Karpas-422 (cell line): ENCODE measurements at regions not wholly inside any gene's neighbourhood (a gene's known extent, or its start where the extent isn't known, plus 50 kb on each side); places are given as distances from the start of the nearest gene placed in this dataset.

ENCODE experiments used
- DNase-seq: peaks from one replicate; pipeline ENCODE4 v3.0.0-alpha.2; 2015
- H2AFZ ChIP-seq: fragments of 200-600 bp; sonication (generic); 2 replicates; pipeline ENCODE4 v1.6.1; 2014; ENCODE audit warnings: antibody characterized with exemption, low read length, mixed read lengths
- H3K27ac ChIP-seq: fragments of 200-600 bp; sonication (generic); 2 replicates; pipeline ENCODE4 v1.5.1; 2014; ENCODE audit warnings: mild to moderate bottlenecking, low read length, moderate library complexity
- H3K27me3 ChIP-seq: fragments of 200-600 bp; sonication (generic); 2 replicates; pipeline ENCODE4 v1.6.1; 2014; ENCODE audit warnings: low read length, mixed read lengths
- H3K36me3 ChIP-seq: fragments of 200-600 bp; sonication (generic); 2 replicates; pipeline ENCODE4 v1.6.1; 2014; ENCODE audit warnings: low read length, mixed read lengths; ENCODE audit not compliant: insufficient read depth
- H3K4me1 ChIP-seq: fragments of 200-600 bp; sonication (generic); 2 replicates; pipeline ENCODE4 v1.6.1; 2014; ENCODE audit warnings: mild to moderate bottlenecking, low read length, mixed read lengths
- H3K4me2 ChIP-seq: fragments of 200-600 bp; sonication (generic); 2 replicates; pipeline ENCODE4 v1.6.1; 2014; ENCODE audit warnings: low read length, low read depth, mild to moderate bottlenecking; ENCODE audit not compliant: poor library complexity, severe bottlenecking
- H3K4me3 ChIP-seq: fragments of 200-600 bp; sonication (generic); 2 replicates; pipeline ENCODE4 v1.5.1; 2014; ENCODE audit warnings: mild to moderate bottlenecking, antibody characterized with exemption, low read length, mixed read lengths
- H3K79me2 ChIP-seq: fragments of 200-600 bp; sonication (generic); 2 replicates; pipeline ENCODE4 v1.6.1; 2014; ENCODE audit warnings: mild to moderate bottlenecking, low read length, mixed read lengths
- H3K9ac ChIP-seq: fragments of 200-600 bp; sonication (generic); 2 replicates; pipeline ENCODE4 v1.6.0; 2014; ENCODE audit warnings: low read length
- H3K9me2 ChIP-seq: fragments of 200-600 bp; sonication (generic), shearing (Covaris generic); replicated peaks from 2 replicates; pipeline ENCODE4 v1.6.0; 2014; ENCODE audit warnings: mild to moderate bottlenecking, low read length, moderate library complexity; ENCODE audit not compliant: insufficient read depth
- H3K9me3 ChIP-seq: fragments of 300-700, 200-600 bp; sonication (generic); 2 replicates; pipeline ENCODE4 v1.6.1; 2014; ENCODE audit warnings: low read length, mixed read lengths
- H4K20me1 ChIP-seq: fragments of 200-600 bp; sonication (generic); 2 replicates; pipeline ENCODE4 v1.6.1; 2014; ENCODE audit warnings: mild to moderate bottlenecking, antibody characterized with exemption, low read length, low read depth; ENCODE audit not compliant: insufficient read depth

- no peak overlapping the region for H2AFZ ChIP-seq
- no peak overlapping the region for H3K4me2 ChIP-seq
- H3K9ac ChIP-seq: no peak overlapping the region
- no peak overlapping the region for H3K27ac ChIP-seq
- no peak overlapping the region for H3K4me3 ChIP-seq
- no peaks in the 10 kb centered on the region for H3K27me3 ChIP-seq
- H3K9me2 ChIP-seq: no peaks in the 10 kb centered on the region
- H3K36me3 ChIP-seq: no peaks in the 10 kb centered on the region
- no peak for DNase-seq
- H3K79me2 ChIP-seq: no peaks in the 10 kb centered on the region
- no peaks in the 10 kb centered on the region for H4K20me1 ChIP-seq
- H3K9me3 ChIP-seq: no peaks in the 10 kb centered on the region
- no peaks in the 10 kb centered on the region for H3K4me1 ChIP-seq
Measured at GRCh38 chr22:27435844-27436576, 365.5 kb downstream of the MN1 start.

- no peak for DNase-seq
- Histone ChIP-seq H3K9me3 (no peaks in the 10 kb centered on the region), H3K79me2 (no peaks in the 10 kb centered on the region), H3K36me3 (no peaks in the 10 kb centered on the region), H3K9me2 (no peaks in the 10 kb centered on the region), H3K9ac (no peak overlapping the region), H3K4me3 (no peak overlapping the region), H3K4me2 (no peak overlapping the region), H3K27me3 (no peaks in the 10 kb centered on the region), H3K4me1 (no peaks in the 10 kb centered on the region), H3K27ac (no peak overlapping the region), H2AFZ (no peak overlapping the region), H4K20me1 (no peaks in the 10 kb centered on the region)
Measured at GRCh38 chr22:27436591-27436990, 365.0 kb downstream of the MN1 start.

GRCh38 chr22:27437570-27437969, 364.0 kb downstream of the MN1 start:
- Histone ChIP-seq H3K4me3 (no peak overlapping the region), H3K4me1 (no peaks in the 10 kb centered on the region), H3K9me2 (no peaks in the 10 kb centered on the region), H3K9me3 (no peaks in the 10 kb centered on the region), H3K4me2 (no peak overlapping the region), H3K79me2 (no peaks in the 10 kb centered on the region), H4K20me1 (no peaks in the 10 kb centered on the region), H3K9ac (no peak overlapping the region), H3K27me3 (no peaks in the 10 kb centered on the region), H3K36me3 (no peaks in the 10 kb centered on the region), H3K27ac (no peak overlapping the region), H2AFZ (no peak overlapping the region)
- no peak for DNase-seq

- H3K9ac ChIP-seq: no peak overlapping the region
- H3K27me3 ChIP-seq: no peaks in the 10 kb centered on the region
- H3K79me2 ChIP-seq: no peaks in the 10 kb centered on the region
- no peaks in the 10 kb centered on the region for H3K36me3 ChIP-seq
- DNase-seq: no peak
- H3K4me2 ChIP-seq: no peak overlapping the region
- no peaks in the 10 kb centered on the region for H3K4me1 ChIP-seq
- no peak overlapping the region for H2AFZ ChIP-seq
- H4K20me1 ChIP-seq: no peaks in the 10 kb centered on the region
- H3K4me3 ChIP-seq: no peak overlapping the region
- no peaks in the 10 kb centered on the region for H3K9me3 ChIP-seq
- H3K27ac ChIP-seq: no peak overlapping the region
- no peaks in the 10 kb centered on the region for H3K9me2 ChIP-seq
Measured at GRCh38 chr22:27438271-27438980, 363.1 kb downstream of the MN1 start.

- Histone ChIP-seq H3K36me3 (no peaks in the 10 kb centered on the region), H3K9ac (no peak overlapping the region), H3K79me2 (no peaks in the 10 kb centered on the region), H3K9me2 (no peaks in the 10 kb centered on the region), H3K4me3 (no peak overlapping the region), H3K9me3 (no peaks in the 10 kb centered on the region), H3K27me3 (no peaks in the 10 kb centered on the region), H3K27ac (no peak overlapping the region), H3K4me1 (no peaks in the 10 kb centered on the region), H2AFZ (no peak overlapping the region), H3K4me2 (no peak overlapping the region), H4K20me1 (no peaks in the 10 kb centered on the region)
- no peak for DNase-seq
Measured at GRCh38 chr22:27439131-27439530, 362.4 kb downstream of the MN1 start.

GRCh38 chr22:27440304-27440865, 361.2 kb downstream of the MN1 start:
- Histone ChIP-seq H3K36me3 (no peaks in the 10 kb centered on the region), H3K27me3 (no peaks in the 10 kb centered on the region), H3K79me2 (no peaks in the 10 kb centered on the region), H3K4me1 (no peaks in the 10 kb centered on the region), H4K20me1 (no peaks in the 10 kb centered on the region), H3K4me2 (no peak overlapping the region), H2AFZ (no peak overlapping the region), H3K9me3 (no peaks in the 10 kb centered on the region), H3K27ac (no peak overlapping the region), H3K9ac (no peak overlapping the region), H3K4me3 (no peak overlapping the region), H3K9me2 (no peaks in the 10 kb centered on the region)
- no peak for DNase-seq

- Histone ChIP-seq H3K4me2 (no peak overlapping the region), H3K27ac (no peak overlapping the region), H3K9me3 (no peaks in the 10 kb centered on the region), H3K9ac (no peak overlapping the region), H3K4me1 (no peaks in the 10 kb centered on the region), H3K79me2 (no peaks in the 10 kb centered on the region), H3K9me2 (no peaks in the 10 kb centered on the region), H3K36me3 (no peaks in the 10 kb centered on the region), H3K27me3 (no peaks in the 10 kb centered on the region), H4K20me1 (no peaks in the 10 kb centered on the region), H2AFZ (no peak overlapping the region), H3K4me3 (no peak overlapping the region)
- DNase-seq: no peak
Measured at GRCh38 chr22:27441706-27442475, 359.7 kb downstream of the MN1 start.

GRCh38 chr22:27443306-27443705, 358.2 kb downstream of the MN1 start:
- Histone ChIP-seq H3K4me1 (no peaks in the 10 kb centered on the region), H3K9me2 (no peaks in the 10 kb centered on the region), H3K79me2 (no peaks in the 10 kb centered on the region), H3K36me3 (no peaks in the 10 kb centered on the region), H2AFZ (no peak overlapping the region), H3K9ac (no peak overlapping the region), H3K4me2 (no peak overlapping the region), H3K27ac (no peak overlapping the region), H3K27me3 (no peaks in the 10 kb centered on the region), H3K4me3 (no peak overlapping the region), H4K20me1 (no peaks in the 10 kb centered on the region), H3K9me3 (no peaks in the 10 kb centered on the region)
- DNase-seq: no peak
